ENCODE measurements at regions not wholly inside any gene's neighbourhood (a gene's known extent, or its start where the extent isn't known, plus 50 kb on each side); places are given as distances from the start of the nearest gene placed in this dataset.

DNA sequence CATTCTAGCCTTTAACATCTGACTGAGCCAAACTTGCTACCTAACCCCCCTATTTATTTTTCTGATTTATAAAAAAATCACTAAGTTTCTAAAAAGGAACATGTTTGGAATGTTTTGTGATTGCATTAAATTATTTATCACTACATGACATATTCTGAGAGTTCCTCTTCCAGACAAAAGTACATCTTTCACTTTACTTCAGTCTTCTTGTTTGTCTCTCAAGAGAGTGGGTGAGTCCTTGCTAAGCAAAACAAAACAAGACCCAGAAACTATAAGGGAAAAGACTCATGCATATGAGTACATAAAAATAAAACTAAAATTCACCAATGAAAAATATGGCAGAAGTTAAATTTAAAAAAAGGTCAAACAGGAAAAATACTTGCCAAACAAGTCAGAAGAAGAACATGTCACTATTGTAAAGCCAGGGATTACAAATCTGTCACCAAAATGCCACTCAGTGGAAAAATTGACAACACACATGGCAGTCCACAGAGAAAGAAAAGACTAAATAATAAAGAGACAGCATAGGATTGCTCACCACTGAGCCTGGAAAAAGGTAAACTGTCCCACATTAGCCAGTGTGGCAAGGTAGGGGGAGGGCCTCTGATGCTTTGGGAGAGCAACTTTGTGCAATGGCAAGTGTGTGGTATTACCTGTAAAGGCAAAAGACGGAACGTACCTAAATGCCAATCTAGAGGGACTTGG is 166.7 kb upstream of the ZNF32 start:
- H3K4me3 ChIP-seq (ENCODE audit: low read depth, low read length), result no peak overlapping the region
- DNase-seq (ENCODE audit: low read depth), result no peak

DNA sequence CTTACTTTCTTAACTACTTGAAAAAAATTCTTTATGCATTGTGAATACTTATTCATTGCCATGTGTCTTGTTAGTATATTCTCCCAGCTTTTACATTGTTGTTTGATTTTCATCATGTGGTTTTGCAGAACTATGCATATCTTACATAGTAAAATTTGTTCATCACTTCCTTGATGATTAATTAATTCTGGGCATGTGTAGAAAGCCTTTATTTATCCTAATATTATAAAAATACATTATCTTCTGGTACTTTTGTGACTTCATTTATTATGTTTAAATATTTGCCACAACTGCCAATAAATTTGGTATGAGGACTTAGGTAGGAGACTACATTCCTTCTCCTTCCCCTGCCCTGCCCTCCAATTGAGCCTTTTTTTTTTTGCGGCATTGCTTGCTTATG is 166.0 kb upstream of the ZNF32 start:
- no peak for DNase-seq (ENCODE audit: low read depth)
- no peak overlapping the region for H3K4me3 ChIP-seq (ENCODE audit: low read depth, low read length)

DNA sequence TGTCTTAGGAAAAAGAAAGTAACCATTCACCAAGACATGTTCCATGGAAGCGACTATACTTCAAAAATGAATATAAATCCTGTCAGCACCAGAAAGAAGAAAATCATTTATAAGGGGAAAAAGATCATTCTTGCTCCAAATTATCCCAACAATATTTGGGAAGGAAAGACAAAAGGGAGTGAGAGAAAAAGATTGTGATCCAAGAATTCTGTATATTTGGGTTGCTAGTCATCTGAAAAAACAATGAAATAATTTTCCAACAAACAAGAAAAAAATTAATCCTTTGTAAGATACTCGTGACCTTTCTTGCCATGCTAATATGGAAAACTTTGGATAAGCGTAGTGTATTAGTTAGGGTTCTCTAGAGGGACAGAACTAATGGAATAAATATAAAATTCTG is 163.2 kb upstream of the ZNF32 start:
- no peak overlapping the region for H3K4me3 ChIP-seq (ENCODE audit: low read depth, low read length)
- no peak for DNase-seq (ENCODE audit: low read depth)

DNA sequence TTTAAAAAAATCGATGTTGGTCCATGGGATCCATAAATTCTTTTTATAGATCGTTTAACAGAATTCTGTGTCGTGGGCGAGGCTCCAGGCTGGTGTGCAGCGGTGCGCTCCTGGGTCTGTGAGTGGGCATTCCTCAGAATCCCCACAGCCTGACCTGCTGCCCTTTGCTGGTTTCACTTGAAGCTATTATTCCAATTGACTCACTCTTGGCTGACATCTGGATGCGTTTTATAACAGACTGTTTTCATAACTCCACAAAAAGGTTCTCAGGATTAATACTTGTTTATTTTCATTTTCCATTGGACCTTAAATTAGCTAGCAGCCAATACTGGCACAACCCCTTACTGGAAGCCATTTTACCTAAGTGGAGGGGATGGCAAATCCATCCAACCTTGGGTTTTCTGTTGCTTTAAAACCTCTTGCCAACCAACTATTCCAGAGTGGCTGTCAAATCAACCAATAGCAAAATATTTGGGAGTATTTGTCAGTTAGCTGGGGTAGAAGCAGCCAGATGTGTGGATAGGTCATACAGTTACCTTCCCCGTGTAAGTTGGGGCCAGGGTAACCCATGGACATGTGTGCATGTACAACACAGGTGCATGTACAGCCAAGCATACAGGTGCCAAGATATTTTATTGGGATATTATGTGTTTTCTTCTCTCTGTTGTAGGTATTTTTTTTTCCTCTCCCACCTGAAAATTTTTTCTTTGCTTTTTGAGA is 160.7 kb upstream of the ZNF32 start:
- peak; percentile 80 for DNase-seq (ENCODE audit: low read depth)
- no peak overlapping the region for H3K4me3 ChIP-seq (ENCODE audit: low read depth, low read length)

DNA sequence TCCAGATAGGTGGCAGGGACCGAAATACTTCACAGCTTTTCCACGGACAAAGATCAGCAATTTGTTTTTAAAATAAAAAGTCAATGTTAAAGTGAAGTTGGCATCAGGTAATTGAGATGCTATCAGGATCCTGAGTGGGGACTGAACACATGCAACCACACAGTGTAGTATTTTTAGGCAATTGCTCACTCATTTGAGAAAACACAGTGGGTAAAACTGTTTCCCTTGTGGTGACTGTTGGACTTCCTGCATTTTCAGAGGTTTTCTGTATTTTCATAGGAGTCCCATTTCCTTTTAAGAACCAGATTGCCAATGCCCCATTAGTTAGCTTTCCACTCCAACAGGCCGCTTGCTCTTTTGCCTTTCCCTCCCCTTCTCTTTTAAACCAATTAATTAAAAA is 159.5 kb upstream of the ZNF32 start:
- H3K4me3 ChIP-seq (ENCODE audit: low read depth, low read length), result no peak overlapping the region
- DNase-seq (ENCODE audit: low read depth), result no peak

DNA sequence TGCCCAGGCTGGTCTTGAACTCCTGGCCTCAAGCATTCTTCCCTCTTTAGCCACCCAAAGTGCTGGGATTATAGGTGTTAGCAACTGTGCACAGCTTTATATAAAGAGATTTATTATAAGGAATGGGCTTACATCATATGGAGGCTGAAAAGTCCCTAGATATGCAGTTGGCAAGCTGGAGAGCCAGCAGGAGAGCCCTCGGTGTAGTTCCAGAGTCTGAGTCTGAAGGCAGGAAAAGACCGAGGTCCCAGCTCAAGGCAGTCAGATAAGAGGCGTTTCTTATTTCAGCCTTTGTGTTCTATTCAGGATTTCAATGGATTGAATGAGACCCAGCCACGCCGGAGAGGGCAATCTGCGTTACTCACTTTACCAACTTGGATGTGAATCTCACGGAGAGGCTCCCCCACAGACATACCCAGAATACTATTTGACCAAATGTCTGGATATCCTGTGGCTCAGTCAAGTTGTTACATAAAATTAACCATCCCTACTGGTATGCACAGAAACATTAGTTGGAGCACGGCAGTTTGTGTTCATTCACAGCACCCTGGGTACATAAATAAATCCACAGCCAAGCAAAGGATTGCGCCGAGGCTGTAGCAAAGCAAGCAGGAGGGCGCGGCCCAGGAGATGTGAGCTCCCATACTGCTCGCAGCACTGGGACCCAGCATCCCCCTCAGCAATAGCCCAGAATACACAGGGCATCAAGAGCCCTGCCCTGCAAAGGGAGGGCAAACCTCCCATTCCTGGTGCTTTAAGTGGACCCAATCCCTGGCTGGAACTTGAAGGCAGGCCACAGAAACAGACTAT is 158.4 kb upstream of the ZNF32 start:
- H3K4me3 ChIP-seq (ENCODE audit: low read depth, low read length), result no peak overlapping the region
- DNase-seq (ENCODE audit: low read depth), result no peak

DNA sequence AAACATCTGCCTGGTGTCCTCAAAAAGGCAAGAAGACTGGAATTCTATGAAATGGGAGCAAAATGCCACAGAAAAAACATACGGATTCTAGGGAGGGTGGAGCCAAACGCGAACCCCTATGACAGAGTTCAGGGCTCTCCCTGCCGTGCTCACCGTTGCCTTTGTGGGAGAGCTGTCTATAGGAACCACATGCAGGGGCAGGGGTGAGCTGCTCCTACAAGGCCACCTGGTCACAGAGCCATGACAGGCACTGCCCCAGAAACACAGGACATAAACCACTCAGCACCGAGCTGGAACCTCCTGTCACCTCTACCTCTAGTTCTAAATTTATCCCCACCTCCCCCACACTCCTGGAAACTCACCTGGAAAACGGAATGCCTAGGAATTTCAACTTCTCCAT is 155.1 kb upstream of the ZNF32 start:
- DNase-seq (ENCODE audit: low read depth), result no peak
- H3K4me3 ChIP-seq (ENCODE audit: low read depth, low read length), result no peak overlapping the region

DNA sequence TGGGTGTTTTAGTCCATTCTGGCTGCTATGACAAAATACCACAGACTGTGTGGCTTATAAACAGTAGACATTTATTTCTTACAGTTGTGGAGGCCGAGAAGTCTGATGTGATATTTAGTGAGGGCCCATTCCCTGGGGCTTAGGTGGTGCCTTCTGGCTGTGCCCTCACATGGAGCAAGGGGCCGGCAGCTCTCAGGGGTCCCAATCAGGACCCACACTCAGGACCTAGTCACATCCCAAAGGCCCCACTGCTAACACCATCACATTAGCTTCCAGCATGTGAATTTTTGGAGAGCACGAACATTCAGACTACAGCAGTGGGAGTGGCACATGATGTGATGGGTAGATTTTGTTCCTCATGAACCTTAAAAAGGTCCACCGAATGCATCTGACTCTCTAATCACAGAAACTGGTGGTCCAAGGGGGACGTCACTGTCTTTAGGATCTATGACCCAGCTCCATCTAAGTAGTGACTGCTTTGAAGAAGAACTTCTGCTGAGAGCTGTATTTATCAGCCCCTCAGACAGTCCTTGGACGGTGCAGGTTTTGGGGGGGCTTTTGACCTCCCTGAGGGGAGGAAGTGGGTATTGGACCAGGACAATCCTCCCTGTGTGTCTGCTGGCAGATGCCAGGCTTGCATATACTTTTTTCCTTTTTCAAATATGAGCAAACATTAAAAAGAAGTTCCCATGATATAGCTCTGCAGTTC is 154.5 kb upstream of the ZNF32 start:
- DNase-seq (ENCODE audit: low read depth), result no peak

DNA sequence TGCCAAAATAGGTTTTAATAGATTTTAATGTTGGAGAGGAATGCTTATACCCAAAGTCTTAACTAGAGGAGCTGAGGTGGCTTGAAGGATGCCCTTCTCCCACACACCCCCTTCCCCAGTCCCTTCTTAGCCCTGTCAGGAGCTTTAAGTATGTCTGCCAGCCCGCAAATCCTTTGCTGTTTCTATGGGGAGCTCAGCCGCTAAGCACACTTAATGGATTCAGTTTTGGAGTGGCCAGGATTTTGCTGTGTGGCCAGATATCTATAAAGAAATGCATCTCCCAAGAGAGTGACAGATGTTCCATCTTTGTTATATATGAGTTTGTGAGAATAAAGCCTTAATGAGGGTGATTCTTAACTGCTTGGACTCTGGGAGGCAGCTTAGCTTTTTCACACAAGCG is 152.9 kb upstream of the ZNF32 start:
- H3K4me3 ChIP-seq (ENCODE audit: low read depth, low read length), result no peak overlapping the region
- DNase-seq (ENCODE audit: low read depth), result no peak

More for the DNA sequence above, 154.5 kb upstream of the ZNF32 start:
- H3K4me3 ChIP-seq (ENCODE audit: low read depth, low read length), result no peak overlapping the region

DNA sequence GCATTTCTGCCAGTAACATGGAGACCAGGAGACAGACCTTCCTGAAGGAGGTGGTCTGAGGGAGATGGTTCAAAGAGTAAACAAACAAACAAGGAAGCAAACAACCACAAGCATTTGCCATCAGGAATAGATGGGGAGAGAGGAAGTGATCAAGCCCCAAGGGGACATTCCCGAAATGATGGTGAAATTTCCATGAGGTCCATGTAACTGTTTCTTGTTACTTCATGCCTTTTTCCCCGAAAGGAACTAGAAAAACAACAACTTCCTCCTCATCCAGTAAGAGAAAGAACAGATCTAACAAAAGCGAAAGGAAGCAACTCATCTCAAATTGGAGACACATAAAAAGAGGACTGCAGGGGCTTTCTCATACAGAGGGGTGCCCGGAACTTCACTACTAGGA is 152.5 kb upstream of the ZNF32 start:
- DNase-seq (ENCODE audit: low read depth), result no peak
- H3K4me3 ChIP-seq (ENCODE audit: low read depth, low read length), result no peak overlapping the region

DNA sequence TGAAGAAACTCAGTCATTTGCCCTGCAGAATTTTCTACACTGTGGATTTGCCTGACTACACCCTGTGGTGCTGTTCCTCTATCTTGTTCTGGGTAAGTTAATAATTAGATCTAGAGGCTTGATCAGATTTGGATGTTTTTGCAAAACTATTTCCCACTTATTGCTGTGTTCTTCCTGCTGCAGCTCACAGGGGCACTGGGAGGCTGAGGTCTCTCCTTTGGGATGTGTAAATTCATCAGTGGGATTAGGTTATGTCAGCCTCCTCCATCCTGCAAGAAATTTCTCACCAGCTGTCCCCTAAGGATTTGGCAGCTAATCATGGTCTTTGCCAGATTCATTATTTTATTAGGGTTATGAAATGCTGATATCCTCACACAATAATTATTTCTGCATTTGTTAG is 148.1 kb upstream of the ZNF32 start:
- no peak overlapping the region for H3K4me3 ChIP-seq (ENCODE audit: low read depth, low read length)
- no peak for DNase-seq (ENCODE audit: low read depth)

DNA sequence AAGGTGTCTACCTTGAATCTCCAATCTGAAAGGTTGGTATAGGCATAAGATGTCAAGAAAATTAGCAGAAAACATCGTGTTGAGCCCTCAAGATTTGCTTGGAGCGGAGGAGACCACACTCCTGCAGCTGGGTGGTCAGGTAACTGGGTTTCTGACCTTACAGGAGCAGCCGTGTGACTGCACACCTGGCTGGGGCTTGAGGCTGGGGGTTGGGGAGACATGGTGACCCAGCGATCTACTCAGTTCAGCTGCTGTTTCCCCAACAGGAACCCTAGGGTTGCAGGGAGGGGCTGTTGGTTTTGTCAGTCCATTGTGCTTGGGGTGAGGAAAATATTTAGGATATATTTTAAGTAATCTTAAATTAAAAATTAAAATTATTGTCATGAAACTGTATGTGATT is 147.0 kb upstream of the ZNF32 start:
- no peak overlapping the region for H3K4me3 ChIP-seq (ENCODE audit: low read depth, low read length)
- DNase-seq (ENCODE audit: low read depth), result no peak

DNA sequence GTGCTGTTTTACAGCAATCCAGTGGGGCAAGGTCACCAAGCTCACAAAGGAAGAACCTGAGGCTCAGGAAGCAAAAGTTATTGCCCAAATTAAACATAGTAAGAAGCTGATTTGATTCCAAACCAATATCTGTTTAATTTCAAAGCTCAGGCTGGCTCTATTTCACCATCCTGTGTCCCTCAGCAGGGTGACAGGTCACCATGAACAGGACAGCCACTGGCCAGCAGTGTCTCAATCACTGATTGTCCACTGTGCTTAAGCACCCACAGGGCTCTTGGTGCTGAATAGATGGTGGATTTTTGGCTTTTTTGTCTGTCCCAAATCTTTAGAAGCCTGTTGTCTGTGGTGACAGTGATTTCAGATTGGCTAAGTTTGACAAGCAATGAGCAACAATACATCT is 146.4 kb upstream of the ZNF32 start:
- H3K4me3 ChIP-seq (ENCODE audit: low read depth, low read length), result no peak overlapping the region
- DNase-seq (ENCODE audit: low read depth), result no peak

DNA sequence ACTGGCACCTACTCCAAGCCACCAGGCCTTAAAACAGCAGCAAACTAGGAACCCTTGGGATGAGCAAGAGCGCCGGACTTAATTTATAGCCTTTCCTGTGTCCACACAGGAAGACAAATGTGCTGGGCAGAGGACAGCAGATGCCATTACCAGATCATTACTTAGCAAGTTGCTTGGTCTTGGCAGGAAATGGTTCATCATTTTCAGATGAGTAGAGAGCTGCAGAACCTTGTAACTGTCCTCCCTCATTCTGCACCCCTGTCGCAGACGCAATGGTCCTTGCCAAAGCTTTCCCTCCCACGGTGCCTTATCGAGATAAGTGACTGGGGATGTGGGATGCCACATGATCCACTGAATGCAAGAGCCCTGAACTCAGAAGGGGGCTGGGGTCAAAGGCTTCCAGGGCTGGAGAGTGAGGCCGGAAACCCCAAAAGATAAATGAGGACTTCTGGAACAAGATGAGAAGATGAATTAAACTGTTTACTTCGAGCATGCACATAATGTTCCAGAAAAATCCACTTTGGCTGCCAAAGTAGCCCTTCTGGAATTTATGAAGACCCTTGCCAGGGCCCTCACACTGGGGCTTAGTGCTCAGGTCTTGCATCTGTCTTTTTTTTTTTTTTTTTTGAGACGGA is 145.6 kb upstream of the ZNF32 start:
- no peak overlapping the region for H3K4me3 ChIP-seq (ENCODE audit: low read depth, low read length)
- no peak for DNase-seq (ENCODE audit: low read depth)

DNA sequence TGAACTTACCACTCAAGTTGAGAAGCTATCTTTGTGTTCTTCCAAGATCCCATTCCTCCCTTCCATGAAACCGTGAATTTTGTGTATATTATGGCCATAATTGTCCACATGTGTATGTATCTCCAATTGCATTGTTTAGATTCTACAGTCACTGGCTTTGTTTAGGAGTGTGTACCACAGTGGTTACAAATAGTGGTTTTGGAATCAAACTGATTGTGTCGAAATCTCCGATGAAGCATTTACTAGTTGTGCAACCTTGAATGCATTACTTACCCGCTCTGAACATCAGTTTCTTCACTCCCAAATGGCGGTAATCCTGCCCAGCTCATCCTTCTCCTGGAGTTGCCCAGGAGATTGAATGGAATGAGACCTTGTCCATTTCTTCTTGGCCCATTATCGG is 145.0 kb upstream of the ZNF32 start:
- peak; percentile 71 for DNase-seq (ENCODE audit: low read depth)
- no peak overlapping the region for H3K4me3 ChIP-seq (ENCODE audit: low read depth, low read length)

DNA sequence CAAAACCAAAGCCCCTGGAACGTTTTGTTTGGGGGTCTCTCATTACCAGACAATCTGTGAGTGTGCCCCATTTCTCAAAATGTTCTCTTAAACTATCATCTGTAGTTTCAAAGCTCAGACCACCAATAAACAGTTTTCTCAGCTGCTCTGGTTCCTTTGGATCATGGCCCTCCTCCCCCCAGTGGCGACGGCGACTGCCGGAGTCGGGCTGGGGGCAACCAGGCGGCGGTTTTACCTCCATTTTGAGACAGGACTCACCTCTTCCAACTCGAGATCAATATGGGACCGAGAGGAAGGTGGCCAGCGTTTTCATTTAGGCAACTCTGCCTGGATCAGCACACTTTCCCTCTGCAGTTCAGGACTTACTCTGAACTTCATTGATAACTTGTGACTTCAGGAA is 141.5 kb upstream of the ZNF32 start:
- H3K4me3 ChIP-seq (ENCODE audit: low read depth, low read length), result no peak overlapping the region

DNA sequence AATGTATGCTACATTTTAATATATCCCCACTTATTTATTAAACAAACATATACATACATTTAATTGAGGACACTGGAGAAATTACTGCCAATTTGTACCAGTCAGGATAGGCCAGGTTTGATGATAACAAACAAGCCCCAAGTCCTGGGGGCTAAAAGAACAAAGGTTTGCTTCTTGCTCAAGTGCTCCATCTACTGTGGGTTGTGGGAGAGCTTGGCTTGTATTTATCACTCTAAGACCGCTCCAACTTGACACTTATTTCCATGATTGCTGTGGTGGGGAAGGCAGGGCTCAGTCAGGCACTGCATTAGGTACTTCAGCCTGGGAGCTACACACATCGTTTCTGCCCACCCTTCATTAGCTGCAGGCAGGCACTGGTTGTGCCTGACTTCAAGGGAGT is 136.6 kb upstream of the ZNF32 start:
- H3K4me3 ChIP-seq (ENCODE audit: low read depth, low read length), result no peak overlapping the region
- DNase-seq (ENCODE audit: low read depth), result no peak

More for the DNA sequence above, 141.5 kb upstream of the ZNF32 start:
- DNase-seq (ENCODE audit: low read depth), result no peak

DNA sequence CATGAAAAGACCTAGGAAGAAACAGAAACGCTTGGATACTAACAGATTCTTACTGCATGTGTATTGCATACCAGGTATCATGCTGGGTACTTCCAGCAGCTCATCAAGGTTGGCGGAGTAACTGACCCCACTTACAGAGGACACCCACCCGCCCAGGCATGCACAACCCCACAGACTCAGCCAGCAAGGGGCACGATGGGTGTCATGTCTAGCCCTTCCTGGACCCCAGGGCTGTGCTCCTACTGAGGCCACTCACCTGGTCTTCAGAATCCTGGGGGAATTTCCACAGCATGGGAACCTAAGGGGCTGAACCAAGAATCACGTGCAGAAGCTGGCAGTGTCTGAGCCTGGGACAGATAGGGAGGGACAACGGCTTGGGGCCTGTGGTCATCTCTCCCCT is 134.1 kb upstream of the ZNF32 start:
- no peak overlapping the region for H3K4me3 ChIP-seq (ENCODE audit: low read depth, low read length)
- DNase-seq (ENCODE audit: low read depth), result no peak

DNA sequence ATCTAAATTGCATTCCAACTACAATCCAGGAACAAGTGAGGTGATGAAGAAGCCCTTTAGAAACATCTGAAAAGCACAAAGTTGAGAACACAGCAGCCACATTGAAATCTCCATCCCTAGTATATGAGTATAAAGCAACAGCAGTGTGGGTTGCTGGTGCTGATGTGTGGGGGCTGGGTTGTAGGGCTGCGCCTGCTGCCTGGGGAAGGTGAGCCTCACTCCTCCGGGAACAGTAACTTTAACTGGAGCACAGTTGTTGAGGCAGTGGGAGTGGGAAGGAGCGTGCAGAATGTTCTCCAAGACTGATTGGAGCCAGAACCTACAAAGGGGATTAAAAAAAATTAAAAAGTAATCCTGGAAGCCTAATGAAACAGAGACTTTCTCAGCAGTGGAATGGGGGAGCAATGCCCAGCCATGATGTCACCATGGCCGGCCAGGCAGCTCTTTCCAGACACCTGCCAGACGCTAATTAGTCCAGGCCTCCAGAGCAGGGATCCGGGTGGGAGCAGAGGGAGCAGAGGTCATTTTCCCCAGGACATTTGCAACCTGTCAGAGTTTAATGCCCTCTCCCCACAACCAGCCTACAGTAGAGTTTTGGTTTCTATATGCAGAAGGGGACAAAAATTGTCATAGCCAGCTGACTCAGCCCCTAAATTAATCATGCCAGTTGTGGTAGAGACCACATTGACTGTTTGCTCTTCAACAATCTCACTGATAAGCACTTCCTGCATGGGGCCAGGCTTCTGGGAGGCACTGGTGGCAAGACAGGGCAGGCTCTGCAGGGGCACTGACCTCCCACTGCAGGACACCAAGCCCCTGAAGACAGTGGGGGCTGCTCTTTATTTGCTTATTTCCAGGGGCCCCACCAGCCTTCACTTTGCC is 133.0 kb upstream of the ZNF32 start:
- DNase-seq (ENCODE audit: low read depth), result no peak
- H3K4me3 ChIP-seq (ENCODE audit: low read depth, low read length), result no peak overlapping the region

Data from skeletal muscle cell (primary cell).